ENCODE measurements at regions not wholly inside any gene's neighbourhood (a gene's known extent, or its start where the extent isn't known, plus 50 kb on each side); places are given as distances from the start of the nearest gene placed in this dataset.

GRCh38 chr7:68679459-68680234 lies 918.6 kb upstream of the AUTS2 start:
- Histone ChIP-seq H3K4me1 (ENCODE audit: insufficient read depth, low read length) (peaks cover 4% of the 10 kb centered on the region), H3K27me3 (ENCODE audit: insufficient read depth, low read length) (no peaks in the 10 kb centered on the region), H3K79me2 (ENCODE audit: insufficient read depth, low read length) (no peaks in the 10 kb centered on the region), H3K27ac (ENCODE audit: low read depth, low read length) (no peak overlapping the region), H3K9me3 (ENCODE audit: low read depth, low read length) (no peaks in the 10 kb centered on the region), H3K4me3 (ENCODE audit: insufficient read depth, low read length) (no peak overlapping the region), H2AFZ (ENCODE audit: low read length) (no peak overlapping the region), H3K4me2 (ENCODE audit: insufficient read depth, low read length) (no peak overlapping the region), H3K36me3 (ENCODE audit: insufficient read depth, low read length) (no peaks in the 10 kb centered on the region), H4K20me1 (ENCODE audit: insufficient read depth, low read length) (no peaks in the 10 kb centered on the region)
- TF ChIP-seq, protein P1, sequence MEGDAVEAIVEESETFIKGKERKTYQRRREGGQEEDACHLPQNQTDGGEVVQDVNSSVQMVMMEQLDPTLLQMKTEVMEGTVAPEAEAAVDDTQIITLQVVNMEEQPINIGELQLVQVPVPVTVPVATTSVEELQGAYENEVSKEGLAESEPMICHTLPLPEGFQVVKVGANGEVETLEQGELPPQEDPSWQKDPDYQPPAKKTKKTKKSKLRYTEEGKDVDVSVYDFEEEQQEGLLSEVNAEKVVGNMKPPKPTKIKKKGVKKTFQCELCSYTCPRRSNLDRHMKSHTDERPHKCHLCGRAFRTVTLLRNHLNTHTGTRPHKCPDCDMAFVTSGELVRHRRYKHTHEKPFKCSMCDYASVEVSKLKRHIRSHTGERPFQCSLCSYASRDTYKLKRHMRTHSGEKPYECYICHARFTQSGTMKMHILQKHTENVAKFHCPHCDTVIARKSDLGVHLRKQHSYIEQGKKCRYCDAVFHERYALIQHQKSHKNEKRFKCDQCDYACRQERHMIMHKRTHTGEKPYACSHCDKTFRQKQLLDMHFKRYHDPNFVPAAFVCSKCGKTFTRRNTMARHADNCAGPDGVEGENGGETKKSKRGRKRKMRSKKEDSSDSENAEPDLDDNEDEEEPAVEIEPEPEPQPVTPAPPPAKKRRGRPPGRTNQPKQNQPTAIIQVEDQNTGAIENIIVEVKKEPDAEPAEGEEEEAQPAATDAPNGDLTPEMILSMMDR (IDR thresholded peaks at IDR 0.05; ENCODE audit: extremely low read depth, low read depth, low read length) = no peak
- DNase-seq (ENCODE audit: insufficient read length, low spot score, missing footprints) = no peak

- no peak overlapping the region for H3K4me2 ChIP-seq (ENCODE audit: insufficient read depth, low read length)
- no peak overlapping the region for H3K27ac ChIP-seq (ENCODE audit: low read depth, low read length)
- H3K79me2 ChIP-seq (ENCODE audit: insufficient read depth, low read length) = no peaks in the 10 kb centered on the region
- no peaks in the 10 kb centered on the region for H4K20me1 ChIP-seq (ENCODE audit: insufficient read depth, low read length)
- H3K9me3 ChIP-seq (ENCODE audit: low read depth, low read length) = no peaks in the 10 kb centered on the region
- no peaks in the 10 kb centered on the region for H3K27me3 ChIP-seq (ENCODE audit: insufficient read depth, low read length)
- H3K36me3 ChIP-seq (ENCODE audit: insufficient read depth, low read length) = no peaks in the 10 kb centered on the region
- TF ChIP-seq, protein P1 (IDR thresholded peaks at IDR 0.05; ENCODE audit: extremely low read depth, low read depth, low read length) = no peak
- DNase-seq (ENCODE audit: insufficient read length, low spot score, missing footprints) = no peak
- H3K4me1 ChIP-seq (ENCODE audit: insufficient read depth, low read length) = peaks cover 4% of the 10 kb centered on the region
- H3K4me3 ChIP-seq (ENCODE audit: insufficient read depth, low read length) = no peak overlapping the region
- H2AFZ ChIP-seq (ENCODE audit: low read length) = no peak overlapping the region
Observed at GRCh38 chr7:68680235-68680872, 917.9 kb upstream of the AUTS2 start.

- no peaks in the 10 kb centered on the region for H3K36me3 ChIP-seq (ENCODE audit: insufficient read depth, low read length)
- no peak overlapping the region for H3K4me3 ChIP-seq (ENCODE audit: insufficient read depth, low read length)
- H3K27me3 ChIP-seq (ENCODE audit: insufficient read depth, low read length) = no peaks in the 10 kb centered on the region
- no peak overlapping the region for H3K27ac ChIP-seq (ENCODE audit: low read depth, low read length)
- no peaks in the 10 kb centered on the region for H3K9me3 ChIP-seq (ENCODE audit: low read depth, low read length)
- H3K4me2 ChIP-seq (ENCODE audit: insufficient read depth, low read length) = no peak overlapping the region
- no peak for DNase-seq (ENCODE audit: insufficient read length, low spot score, missing footprints)
- no peaks in the 10 kb centered on the region for H3K79me2 ChIP-seq (ENCODE audit: insufficient read depth, low read length)
- H2AFZ ChIP-seq (ENCODE audit: low read length) = peak overlapping the region; percentile 16
- H4K20me1 ChIP-seq (ENCODE audit: insufficient read depth, low read length) = no peaks in the 10 kb centered on the region
- TF ChIP-seq, protein P1 (IDR thresholded peaks at IDR 0.05; ENCODE audit: extremely low read depth, low read depth, low read length) = no peak
- H3K4me1 ChIP-seq (ENCODE audit: insufficient read depth, low read length) = peaks cover 3% of the 10 kb centered on the region
Observed at GRCh38 chr7:68682910-68683309, 915.4 kb upstream of the AUTS2 start.

GRCh38 chr7:68684246-68684839 lies 913.9 kb upstream of the AUTS2 start:
- Histone ChIP-seq H3K4me3 (ENCODE audit: insufficient read depth, low read length) (no peak overlapping the region), H4K20me1 (ENCODE audit: insufficient read depth, low read length) (no peaks in the 10 kb centered on the region), H3K4me1 (ENCODE audit: insufficient read depth, low read length) (no peaks in the 10 kb centered on the region), H3K27me3 (ENCODE audit: insufficient read depth, low read length) (no peaks in the 10 kb centered on the region), H3K79me2 (ENCODE audit: insufficient read depth, low read length) (no peaks in the 10 kb centered on the region), H2AFZ (ENCODE audit: low read length) (no peak overlapping the region), H3K9me3 (ENCODE audit: low read depth, low read length) (no peaks in the 10 kb centered on the region), H3K27ac (ENCODE audit: low read depth, low read length) (no peak overlapping the region), H3K36me3 (ENCODE audit: insufficient read depth, low read length) (no peaks in the 10 kb centered on the region), H3K4me2 (ENCODE audit: insufficient read depth, low read length) (no peak overlapping the region)
- TF ChIP-seq, protein P1 (IDR thresholded peaks at IDR 0.05; ENCODE audit: extremely low read depth, low read depth, low read length) = no peak
- DNase-seq (ENCODE audit: insufficient read length, low spot score, missing footprints) = no peak

All from osteoblast (primary cell).